T-helper 1 cell (primary cell): ENCODE measurements at regions not wholly inside any gene's neighbourhood (a gene's known extent, or its start where the extent isn't known, plus 50 kb on each side); places are given as distances from the start of the nearest gene placed in this dataset.

Experiments used
- DNase-seq, 5 donors: peaks; one replicate each; pipeline ENCODE4 v3.0.0-alpha.2; 2012 to 2020

- DNase-seq: no peak
Observed at GRCh38 chr7:155203059-155203881, 94.4 kb upstream of the INSIG1 start.

GRCh38 chr7:155203882-155204691 lies 93.6 kb upstream of the INSIG1 start:
- DNase-seq: no peak

GRCh38 chr7:155204744-155205367 lies 92.8 kb upstream of the INSIG1 start:
- no peak for DNase-seq

- DNase-seq: peak; percentile 70 to 98 (median 83)
Observed at GRCh38 chr7:155205368-155206317, 92.0 kb upstream of the INSIG1 start.

- peak in 4 of 5 donors; percentile 28 to 91 (median 40) for DNase-seq
Observed at GRCh38 chr7:155206318-155207020, 91.2 kb upstream of the INSIG1 start.

GRCh38 chr7:155207326-155208002 lies 90.2 kb upstream of the INSIG1 start:
- no peak for DNase-seq

- DNase-seq: no peak
Observed at GRCh38 chr7:155208681-155209477, 88.8 kb upstream of the INSIG1 start.

- no peak for DNase-seq
Observed at GRCh38 chr7:155209478-155210319, 88.0 kb upstream of the INSIG1 start.

GRCh38 chr7:155210356-155210755 lies 87.3 kb upstream of the INSIG1 start:
- no peak for DNase-seq

GRCh38 chr7:155211173-155211572 lies 86.5 kb upstream of the INSIG1 start:
- DNase-seq: no peak

- DNase-seq: no peak
Observed at GRCh38 chr7:155211761-155212160, 85.9 kb upstream of the INSIG1 start.

- no peak for DNase-seq
Observed at GRCh38 chr7:155212301-155213015, 85.2 kb upstream of the INSIG1 start.

- no peak for DNase-seq
Observed at GRCh38 chr7:155213385-155213784, 84.3 kb upstream of the INSIG1 start.

- DNase-seq: no peak
Observed at GRCh38 chr7:155213955-155214740, 83.5 kb upstream of the INSIG1 start.

- DNase-seq: no peak
Observed at GRCh38 chr7:155215576-155216325, 81.9 kb upstream of the INSIG1 start.

GRCh38 chr7:155216475-155217272 lies 81.0 kb upstream of the INSIG1 start:
- DNase-seq: no peak
